OCI-LY7 (cell line): ENCODE measurements at regions not wholly inside any gene's neighbourhood (a gene's known extent, or its start where the extent isn't known, plus 50 kb on each side); places are given as distances from the start of the nearest gene placed in this dataset.

ENCODE experiments used
- CTCF ChIP-seq: fragments of 200-600 bp; sonication (generic); conservative IDR thresholded peaks from 2 replicates; pipeline ENCODE4 v1.5.1; 2014; ENCODE audit warnings: mild to moderate bottlenecking, antibody characterized with exemption, low read length, moderate library complexity, mixed read lengths
- EZH2phosphoT487 ChIP-seq: fragments of 200-600 bp; sonication (generic); IDR thresholded peaks from 2 replicates; pipeline ENCODE4 v1.6.1; 2018; ENCODE audit warnings: low read depth, borderline replicate concordance, mild to moderate bottlenecking, mixed run types, antibody characterized with exemption, low read length, moderate library complexity, mixed read lengths

DNA sequence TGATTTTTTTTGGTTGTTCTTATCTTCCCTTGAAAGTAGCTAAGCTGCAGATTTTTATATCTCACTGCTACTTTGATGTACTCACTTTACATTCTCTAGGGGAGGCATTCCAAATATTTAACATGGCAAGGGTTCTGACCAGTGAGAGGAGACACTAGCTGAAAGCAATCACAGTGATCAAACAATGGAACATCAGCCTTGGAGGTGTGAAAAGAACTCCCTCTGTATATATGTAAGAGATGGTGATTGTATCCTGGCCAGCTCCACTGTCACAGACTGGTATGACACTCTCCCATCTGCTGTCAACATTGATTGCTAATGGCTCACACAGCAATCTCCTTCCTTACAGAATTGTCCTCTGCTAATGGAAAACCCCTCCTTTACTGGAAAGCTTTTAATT lies 291.7 kb upstream of the CDH19 start:
- TF ChIP-seq CTCF (no peak), EZH2phosphoT487 (no peak)
